ENCODE measurements at regions not wholly inside any gene's neighbourhood (a gene's known extent, or its start where the extent isn't known, plus 50 kb on each side); places are given as distances from the start of the nearest gene placed in this dataset.

GRCh38 chr2:211241891-211242290 lies 685.5 kb downstream of the CPS1 start:
- no peak for DNase-seq

- DNase-seq, result no peak
These were observed 691.4 kb downstream of the CPS1 start for GRCh38 chr2:211247751-211248150.

GRCh38 chr2:211248841-211249240 lies 692.4 kb downstream of the CPS1 start:
- DNase-seq, result no peak

- no peak for DNase-seq
These were observed 694.6 kb downstream of the CPS1 start for GRCh38 chr2:211251016-211251415.

- no peak for DNase-seq
These were observed 702.4 kb downstream of the CPS1 start for GRCh38 chr2:211258646-211259335.

- DNase-seq, result no peak
These were observed 703.6 kb downstream of the CPS1 start for GRCh38 chr2:211259831-211260476.

GRCh38 chr2:211270257-211270656 lies 713.9 kb downstream of the CPS1 start:
- no peak for DNase-seq

GRCh38 chr2:211281430-211282073 lies 725.2 kb downstream of the CPS1 start:
- no peak for DNase-seq

GRCh38 chr2:211302676-211303075 lies 746.3 kb downstream of the CPS1 start:
- no peak for DNase-seq

- DNase-seq, result no peak
These were observed 750.5 kb downstream of the CPS1 start for GRCh38 chr2:211306929-211307328.
